HG03342 (cell line): ENCODE measurements at regions not wholly inside any gene's neighbourhood (a gene's known extent, or its start where the extent isn't known, plus 50 kb on each side); places are given as distances from the start of the nearest gene placed in this dataset.
"Not testable (repeated sequence)": the region's sequence is repeated elsewhere in the genome, so short reads cannot be mapped to it uniquely, and the experiment has no call there.

Experiments
- ATAC-seq: cut with Tn5 transposase; IDR thresholded peaks from one replicate; pipeline ENCODE4 v1.9.1; 2021; ENCODE audit warnings: mild to moderate bottlenecking, moderate library complexity; ENCODE audit not compliant: unreplicated experiment

GRCh38 chr5:123708074-123708806 lies 196.3 kb downstream of the CSNK1G3 start:
- ATAC-seq: no peak

- ATAC-seq: no peak
Measured at GRCh38 chr5:123706531-123706930, 194.6 kb downstream of the CSNK1G3 start.

- no peak for ATAC-seq
Measured at GRCh38 chr5:123705741-123706140, 193.8 kb downstream of the CSNK1G3 start.

GRCh38 chr5:123701511-123702200 lies 189.7 kb downstream of the CSNK1G3 start:
- no peak for ATAC-seq

- ATAC-seq: no peak
Measured at GRCh38 chr5:123700624-123701287, 188.8 kb downstream of the CSNK1G3 start.

- no peak for ATAC-seq
Measured at GRCh38 chr5:123699571-123699970, 187.6 kb downstream of the CSNK1G3 start.

GRCh38 chr5:123698937-123699336 lies 187.0 kb downstream of the CSNK1G3 start:
- not testable (repeated sequence) for ATAC-seq

- ATAC-seq: no peak
Measured at GRCh38 chr5:123696921-123697341, 185.0 kb downstream of the CSNK1G3 start.

- no peak for ATAC-seq
Measured at GRCh38 chr5:123690821-123691220, 178.8 kb downstream of the CSNK1G3 start.

GRCh38 chr5:123681061-123681460 lies 169.1 kb downstream of the CSNK1G3 start:
- no peak for ATAC-seq

GRCh38 chr5:123673107-123673506 lies 161.1 kb downstream of the CSNK1G3 start:
- no peak for ATAC-seq

- no peak for ATAC-seq
Measured at GRCh38 chr5:123671711-123672456, 159.9 kb downstream of the CSNK1G3 start.

GRCh38 chr5:123671042-123671441 lies 159.1 kb downstream of the CSNK1G3 start:
- no peak for ATAC-seq
